ENCODE measurements at regions not wholly inside any gene's neighbourhood (a gene's known extent, or its start where the extent isn't known, plus 50 kb on each side); places are given as distances from the start of the nearest gene placed in this dataset.
"Not testable (repeated sequence)": the region's sequence is repeated elsewhere in the genome, so short reads cannot be mapped to it uniquely, and the experiment has no call there.

DNA sequence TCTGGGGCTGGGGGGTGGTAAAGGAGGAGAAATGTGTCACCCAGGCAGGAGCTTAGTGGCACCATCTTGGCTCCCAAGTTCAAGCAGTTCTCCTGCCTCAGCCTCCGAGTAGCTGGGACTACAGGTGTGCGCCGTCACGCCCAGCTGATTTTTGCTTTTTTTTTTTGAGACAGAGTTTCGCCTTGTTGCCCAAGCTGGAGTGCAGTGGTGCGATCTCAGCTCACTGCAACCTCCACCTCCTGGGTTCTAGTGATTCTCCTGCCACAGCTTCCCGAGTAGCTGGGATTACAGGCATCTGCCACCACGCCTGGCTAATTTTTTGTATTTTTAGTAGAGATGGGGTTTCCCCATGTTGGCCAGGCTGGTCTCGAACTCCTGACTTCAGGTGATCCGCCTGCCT, 82.1 kb upstream of the METTL9 start:
- DNase-seq = not testable (repeated sequence)

GRCh38 chr16:21519361-21520133, 79.8 kb upstream of the METTL9 start:
- DNase-seq = peak; percentile 54

GRCh38 chr16:21520134-21521047, 79.0 kb upstream of the METTL9 start:
- peak; percentile 95 for DNase-seq

DNA sequence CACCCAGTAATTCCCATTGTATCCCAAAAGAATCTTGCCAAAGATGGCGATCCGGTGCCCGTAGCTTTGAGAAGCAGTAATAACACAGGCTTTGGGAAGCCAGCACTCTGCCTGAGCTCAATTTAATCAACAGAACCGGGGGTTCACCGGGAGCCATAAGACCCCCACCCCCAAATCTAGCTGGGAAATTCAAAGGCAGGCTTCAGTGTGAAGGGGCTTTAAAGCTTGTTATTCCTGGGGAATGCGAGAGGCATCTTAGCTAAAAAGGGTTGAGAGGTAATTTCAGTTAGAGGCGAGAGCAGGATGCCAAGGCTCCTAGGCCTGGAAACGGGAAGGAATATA, 78.4 kb upstream of the METTL9 start:
- peak; percentile 62 for DNase-seq

GRCh38 chr16:21521390-21522143, 77.8 kb upstream of the METTL9 start:
- peak; percentile 86 for DNase-seq

DNA sequence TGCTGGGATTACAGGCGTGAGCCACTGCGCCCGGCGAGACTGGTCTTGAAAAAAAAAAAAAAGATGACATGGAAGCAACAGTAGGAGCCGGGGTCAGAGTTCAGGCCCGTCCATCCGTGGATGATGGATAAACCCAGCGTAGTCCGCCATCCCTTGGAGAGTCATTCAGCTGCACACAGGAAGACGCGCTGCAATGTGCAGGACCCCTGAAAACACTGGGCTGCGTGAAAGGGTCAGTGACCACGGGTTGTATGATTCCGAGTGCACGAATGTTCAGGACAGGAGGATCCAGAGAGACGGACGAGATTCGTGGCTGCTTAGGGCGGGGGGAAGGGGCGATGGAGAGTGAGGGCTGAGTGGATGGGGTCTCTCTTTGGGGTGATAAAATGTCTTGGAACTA, 76.5 kb upstream of the METTL9 start:
- not testable (repeated sequence) for DNase-seq

- DNase-seq = no peak
These were observed 75.8 kb upstream of the METTL9 start for GRCh38 chr16:21523411-21524067.

- DNase-seq = no peak
These were observed 75.2 kb upstream of the METTL9 start for GRCh38 chr16:21524068-21524751.

DNA sequence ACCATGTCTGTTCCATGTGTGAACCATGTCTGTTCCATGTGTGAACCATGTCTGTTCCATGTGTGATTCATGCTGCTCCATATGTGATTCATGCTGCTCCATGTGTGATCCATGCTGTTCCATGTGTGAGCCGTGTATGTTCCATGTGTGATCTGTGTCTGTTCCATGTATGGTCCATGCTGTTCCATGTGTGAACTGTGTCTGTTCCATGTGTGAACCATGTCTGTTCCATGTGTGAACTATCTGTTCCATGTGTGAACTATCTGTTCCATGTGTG, 74.7 kb upstream of the METTL9 start:
- DNase-seq = not testable (repeated sequence)

DNA sequence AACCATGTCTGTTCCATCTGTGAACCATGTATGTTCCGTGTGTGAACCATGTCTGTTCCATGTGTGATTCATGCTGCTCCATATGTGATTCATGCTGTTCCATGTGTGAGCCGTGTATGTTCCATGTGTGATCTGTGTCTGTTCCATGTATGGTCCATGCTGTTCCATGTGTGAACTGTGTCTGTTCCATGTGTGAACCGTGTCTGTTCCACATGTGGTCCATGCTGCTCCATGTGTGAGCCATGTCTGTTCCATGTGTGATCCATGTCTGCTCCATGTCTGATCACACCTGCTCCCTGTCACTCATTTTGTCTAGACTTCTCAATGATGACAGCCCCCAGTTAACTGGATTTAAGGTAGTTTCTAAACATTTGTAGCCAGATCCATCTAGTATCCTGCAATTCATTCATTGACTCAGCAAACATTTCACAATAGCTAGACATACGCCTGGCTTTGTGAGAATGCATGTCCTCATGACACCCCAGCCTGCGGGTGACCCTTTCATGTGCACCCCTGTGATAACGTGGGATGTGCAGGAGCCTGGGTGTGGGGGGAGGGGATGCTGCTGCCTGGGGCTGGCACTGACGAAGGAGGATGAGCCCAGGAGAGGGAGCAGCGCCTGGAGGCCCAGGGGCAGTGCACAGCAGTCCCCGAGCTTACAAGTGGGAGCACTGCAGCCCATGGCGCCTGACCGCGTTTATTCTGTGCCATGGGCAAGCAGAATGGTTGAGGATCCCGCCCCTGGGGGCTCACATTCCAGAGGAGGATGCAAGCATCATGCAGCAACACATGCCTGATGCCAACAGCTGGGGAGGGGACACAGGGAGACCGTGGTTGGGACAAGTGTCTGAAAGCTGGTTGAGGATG, 74.1 kb upstream of the METTL9 start:
- DNase-seq = peak; percentile 66

- peak; percentile 55 for DNase-seq
These were observed 73.1 kb upstream of the METTL9 start for GRCh38 chr16:21525956-21526922.

DNA sequence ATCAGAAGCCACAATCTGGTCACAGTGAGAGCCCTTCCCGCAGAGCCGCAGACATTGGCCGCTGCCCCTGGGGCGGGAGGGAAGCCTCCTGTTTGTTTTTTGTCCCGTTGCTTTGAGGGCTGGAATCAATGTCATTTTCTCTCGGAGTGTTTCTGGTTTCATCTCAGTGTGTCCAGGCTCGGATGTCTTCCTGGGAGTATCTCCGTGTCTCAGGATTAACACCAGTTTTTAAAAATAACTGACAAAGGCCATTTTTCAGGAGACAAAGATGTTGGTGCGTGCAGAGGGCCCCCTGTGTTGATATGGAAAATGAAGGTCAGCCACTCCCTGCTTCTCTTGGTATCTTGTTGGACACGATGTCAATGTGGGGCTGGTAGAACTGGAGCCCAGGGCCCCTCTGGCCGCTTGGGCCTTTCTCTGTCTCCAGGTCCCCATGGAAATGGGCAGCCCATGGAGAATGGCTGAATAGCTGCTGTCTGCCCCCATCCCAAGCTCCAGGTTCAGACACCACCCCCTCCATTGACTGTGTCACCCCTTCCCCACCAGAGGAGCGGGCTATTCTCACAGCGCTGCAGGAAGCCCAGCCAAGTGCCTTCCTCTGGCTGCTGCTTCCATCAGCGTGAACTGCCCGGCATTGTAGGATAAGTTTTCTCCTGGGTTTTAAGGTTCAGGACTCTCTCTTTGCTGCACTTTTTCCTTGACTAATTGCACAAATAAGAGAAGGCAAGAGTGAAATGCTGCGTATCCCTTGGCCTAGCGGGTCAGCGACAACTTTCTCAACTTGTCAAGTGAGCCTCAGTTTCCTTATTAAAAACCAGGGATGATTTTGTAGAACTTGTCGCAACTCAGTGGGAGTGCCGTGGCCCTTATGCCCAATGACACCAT, 72.2 kb upstream of the METTL9 start:
- DNase-seq = no peak

DNA sequence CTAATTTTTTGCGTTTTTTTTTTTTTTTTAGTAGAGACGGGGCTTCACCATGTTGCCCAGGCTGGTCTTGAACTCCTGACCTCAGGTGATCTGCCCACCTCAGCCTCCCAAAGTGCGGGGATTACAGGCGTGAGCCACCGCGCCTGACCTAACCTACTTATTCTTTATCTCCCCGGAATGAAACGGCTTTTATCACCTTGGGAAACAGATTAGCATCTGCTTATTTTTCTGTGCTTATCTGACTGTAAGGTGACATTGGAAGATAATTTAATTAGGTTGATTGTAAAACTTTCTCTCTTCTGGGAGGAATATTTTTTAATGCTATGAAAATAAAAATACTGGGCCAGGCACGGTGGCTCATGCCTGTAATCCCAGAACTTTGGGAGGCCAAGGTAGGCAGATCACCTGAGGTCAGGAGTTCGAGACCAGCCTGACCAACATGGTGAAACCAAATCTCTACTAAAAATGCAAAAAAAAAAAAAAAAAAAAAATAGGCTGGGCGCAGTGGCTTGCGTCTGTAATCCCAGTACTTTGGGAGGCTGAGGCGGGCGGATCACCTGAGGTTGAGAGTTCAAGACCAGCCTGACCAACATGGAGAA, 70.2 kb upstream of the METTL9 start:
- not testable (repeated sequence) for DNase-seq

GRCh38 chr16:21530729-21531383, 68.5 kb upstream of the METTL9 start:
- not testable (repeated sequence) for DNase-seq

GRCh38 chr16:21532996-21533395, 66.4 kb upstream of the METTL9 start:
- not testable (repeated sequence) for DNase-seq

GRCh38 chr16:21533474-21533873, 65.9 kb upstream of the METTL9 start:
- DNase-seq = not testable (repeated sequence)

GRCh38 chr16:21534561-21534960, 64.8 kb upstream of the METTL9 start:
- not testable (repeated sequence) for DNase-seq

GRCh38 chr16:21535201-21535600, 64.2 kb upstream of the METTL9 start:
- not testable (repeated sequence) for DNase-seq
